OCI-LY7 (cell line): ENCODE measurements at regions not wholly inside any gene's neighbourhood (a gene's known extent, or its start where the extent isn't known, plus 50 kb on each side); places are given as distances from the start of the nearest gene placed in this dataset.

Source experiments
- BruUV-seq: library from RNA; stranded (reverse); fragments of 400-500 nt; replicated peaks from 2 replicates; lab custom pipeline; 2021; lab: Mats Ljungman, UMichigan
- CTCF ChIA-PET: fragments of 300-600 bp; sonication (Branson Sonifier 250); formaldehyde crosslinking; loops from one replicate; lab custom pipeline; 2022; ENCODE audit warnings: antibody characterized with exemption; ENCODE audit not compliant: unreplicated experiment; lab: Charles Lee
- POLR2A ChIA-PET: fragments of 300-600 bp; sonication (Branson Sonifier 250); formaldehyde crosslinking; loops from one replicate; lab custom pipeline; 2022; ENCODE audit warnings: antibody characterized with exemption; lab: Charles Lee
- DNase-seq: peaks from one replicate; pipeline ENCODE4 v3.0.0-alpha.2; 2015; ENCODE audit warnings: low spot score
- H2AFZ ChIP-seq: fragments of 200-600 bp; sonication (generic), shearing (Covaris generic); 2 replicates; pipeline ENCODE4 v1.6.1; 2014; ENCODE audit warnings: mild to moderate bottlenecking, antibody characterized with exemption, low read length, moderate library complexity
- H3K27ac ChIP-seq: fragments of 200-600 bp; sonication (generic); 2 replicates; pipeline ENCODE4 v1.5.1; 2014; ENCODE audit warnings: mixed run types, low read depth, mild to moderate bottlenecking, moderate library complexity, low read length, inconsistent platforms; ENCODE audit not compliant: poor library complexity, severe bottlenecking
- H3K36me3 ChIP-seq: fragments of 200-600 bp; sonication (generic); 2 replicates; pipeline ENCODE4 v1.6.1; 2014; ENCODE audit warnings: mild to moderate bottlenecking, antibody characterized with exemption, low read length, moderate library complexity, mixed read lengths; ENCODE audit not compliant: insufficient read depth
- H3K4me1 ChIP-seq: fragments of 200-600 bp; sonication (generic); 2 replicates; pipeline ENCODE4 v1.5.1; 2014; ENCODE audit warnings: mild to moderate bottlenecking, low read length; ENCODE audit not compliant: insufficient read depth, poor library complexity, severe bottlenecking
- H3K4me2 ChIP-seq: fragments of 200-600 bp; sonication (generic); 2 replicates; pipeline ENCODE4 v1.6.1; 2014; ENCODE audit warnings: mild to moderate bottlenecking, low read length
- H3K4me3 ChIP-seq: fragments of 200-600 bp; sonication (generic); 2 replicates; pipeline ENCODE4 v1.5.1; 2014; ENCODE audit warnings: mild to moderate bottlenecking, low read depth, low read length; ENCODE audit not compliant: poor library complexity, severe bottlenecking
- H3K79me2 ChIP-seq: fragments of 200-600 bp; sonication (generic); 2 replicates; pipeline ENCODE4 v1.6.1; 2016; ENCODE audit warnings: low read depth, mild to moderate bottlenecking, low read length, moderate library complexity, mixed read lengths; ENCODE audit not compliant: insufficient read depth
- H3K9me2 ChIP-seq: fragments of 200-600 bp; sonication (generic); 2 replicates; pipeline ENCODE4 v1.6.1; 2016; ENCODE audit warnings: mild to moderate bottlenecking, low read length, mixed read lengths; ENCODE audit not compliant: insufficient read depth
- H3K9me3 ChIP-seq: fragments of 200-600 bp; sonication (generic); 2 replicates; pipeline ENCODE4 v1.6.1; 2014; ENCODE audit warnings: mild to moderate bottlenecking, mixed run types, low read length, mixed read lengths
- H4K20me1 ChIP-seq: fragments of 200-600 bp; sonication (generic); 2 replicates; pipeline ENCODE4 v1.6.1; 2014; ENCODE audit warnings: mild to moderate bottlenecking, antibody characterized with exemption, low read length, moderate library complexity, mixed read lengths; ENCODE audit not compliant: insufficient read depth
- CTCF ChIP-seq: fragments of 200-600 bp; sonication (generic); conservative IDR thresholded peaks from 2 replicates; pipeline ENCODE4 v1.5.1; 2014; ENCODE audit warnings: mild to moderate bottlenecking, antibody characterized with exemption, low read length, moderate library complexity, mixed read lengths
- EZH2phosphoT487 ChIP-seq: fragments of 200-600 bp; sonication (generic); IDR thresholded peaks from 2 replicates; pipeline ENCODE4 v1.6.1; 2018; ENCODE audit warnings: low read depth, borderline replicate concordance, mild to moderate bottlenecking, mixed run types, antibody characterized with exemption, low read length, moderate library complexity, mixed read lengths
- intact Hi-C: fragments of 100-400 bp; cut with micrococcal nuclease; formaldehyde crosslinking; loops from one replicate; pipeline ENCODE4 v1.10.0; 2022; ENCODE audit not compliant: unreplicated experiment

GRCh38 chr11:23509821-23510220 lies 649.5 kb upstream of the CCDC179 start:
- Histone ChIP-seq H3K9me3 (no peaks in the 10 kb centered on the region), H4K20me1 (no peaks in the 10 kb centered on the region), H3K9me2 (no peaks in the 10 kb centered on the region), H3K4me3 (no peak overlapping the region), H3K79me2 (no peaks in the 10 kb centered on the region), H3K36me3 (no peaks in the 10 kb centered on the region), H3K27ac (no peak overlapping the region), H2AFZ (no peak overlapping the region), H3K4me1 (no peaks in the 10 kb centered on the region), H3K4me2 (no peak overlapping the region)
- DNase-seq, result no peak
- intact Hi-C loops, result no loop called here
- ChIA-PET POLR2A (interaction anchor here (0.6 to 0.9 kb wide), 3 partner anchors 12 to 1798 kb away, joined by 3 to 5 read pairs (median 4); no protein-coding TSS in a partner anchor), CTCF (no interaction called here)
- TF ChIP-seq EZH2phosphoT487 (no peak), CTCF (no peak)
- BruUV-seq, result no TSS peak

GRCh38 chr11:23519194-23519593 lies 658.9 kb upstream of the CCDC179 start:
- DNase-seq, result no peak
- ChIA-PET POLR2A (no interaction called here), CTCF (no interaction called here)
- no peak overlapping the region for H3K4me3 ChIP-seq
- H2AFZ ChIP-seq, result no peak overlapping the region
- no peaks in the 10 kb centered on the region for H3K9me2 ChIP-seq
- H3K9me3 ChIP-seq, result no peaks in the 10 kb centered on the region
- no peaks in the 10 kb centered on the region for H3K79me2 ChIP-seq
- H3K36me3 ChIP-seq, result no peaks in the 10 kb centered on the region
- no peaks in the 10 kb centered on the region for H3K4me1 ChIP-seq
- H4K20me1 ChIP-seq, result no peaks in the 10 kb centered on the region
- no peak overlapping the region for H3K27ac ChIP-seq
- TF ChIP-seq CTCF, result no peak
- TF ChIP-seq EZH2phosphoT487, result no peak
- BruUV-seq, result no TSS peak
- intact Hi-C loops, result no loop called here
- no peak overlapping the region for H3K4me2 ChIP-seq

GRCh38 chr11:23520226-23520960 lies 660.1 kb upstream of the CCDC179 start:
- intact Hi-C loops, result no loop called here
- no peak for DNase-seq

More at GRCh38 chr11:23520226-23520960, 660.1 kb upstream of the CCDC179 start:
- Histone ChIP-seq H4K20me1 (no peaks in the 10 kb centered on the region), H2AFZ (no peak overlapping the region), H3K27ac (no peak overlapping the region), H3K4me2 (no peak overlapping the region), H3K4me3 (no peak overlapping the region), H3K9me2 (no peaks in the 10 kb centered on the region), H3K36me3 (no peaks in the 10 kb centered on the region), H3K9me3 (no peaks in the 10 kb centered on the region), H3K79me2 (no peaks in the 10 kb centered on the region), H3K4me1 (no peaks in the 10 kb centered on the region)
- CTCF ChIA-PET, result no interaction called here
- POLR2A ChIA-PET, result no interaction called here
- no peak for TF ChIP-seq EZH2phosphoT487
- TF ChIP-seq CTCF, result no peak
- no TSS peak for BruUV-seq
